Dermis microvascular lymphatic vessel endothelial cell (primary cell): ENCODE measurements at regions not wholly inside any gene's neighbourhood (a gene's known extent, or its start where the extent isn't known, plus 50 kb on each side); places are given as distances from the start of the nearest gene placed in this dataset.
A peak's percentile ranks its signal among the peaks of the same experiment; 100 is the strongest.

Experiments
- DNase-seq, 2 donors: peaks; one replicate each; pipeline versions ENCODE4 v3.0.0 to v3.0.0-alpha.2; 2010; ENCODE audit warnings: low read depth in 2 of 2

- no peak for DNase-seq
Observed at GRCh38 chr4:17115583-17115982, 217.1 kb upstream of the LDB2 start.

- DNase-seq, result peak in 1 of 2 donors; percentile 22
Observed at GRCh38 chr4:17112292-17112659, 213.8 kb upstream of the LDB2 start.

- no peak for DNase-seq
Observed at GRCh38 chr4:17109126-17109525, 210.7 kb upstream of the LDB2 start.

GRCh38 chr4:17103231-17103630 lies 204.8 kb upstream of the LDB2 start:
- no peak for DNase-seq

GRCh38 chr4:17098996-17099395 lies 200.6 kb upstream of the LDB2 start:
- DNase-seq, result no peak

- DNase-seq, result no peak
Observed at GRCh38 chr4:17098401-17098800, 200.0 kb upstream of the LDB2 start.

GRCh38 chr4:17097362-17097761 lies 198.9 kb upstream of the LDB2 start:
- DNase-seq, result no peak

GRCh38 chr4:17096692-17097091 lies 198.2 kb upstream of the LDB2 start:
- no peak for DNase-seq

- DNase-seq, result no peak
Observed at GRCh38 chr4:17095771-17096170, 197.3 kb upstream of the LDB2 start.

GRCh38 chr4:17094876-17095210 lies 196.4 kb upstream of the LDB2 start:
- DNase-seq, result no peak

- no peak for DNase-seq
Observed at GRCh38 chr4:17094159-17094875, 195.9 kb upstream of the LDB2 start.

GRCh38 chr4:17093481-17093880 lies 195.0 kb upstream of the LDB2 start:
- DNase-seq, result no peak

GRCh38 chr4:17092736-17093437 lies 194.4 kb upstream of the LDB2 start:
- DNase-seq, result no peak

GRCh38 chr4:17091104-17091503 lies 192.7 kb upstream of the LDB2 start:
- DNase-seq, result no peak

GRCh38 chr4:17090063-17090462 lies 191.6 kb upstream of the LDB2 start:
- no peak for DNase-seq

- no peak for DNase-seq
Observed at GRCh38 chr4:17085416-17085815, 187.0 kb upstream of the LDB2 start.

GRCh38 chr4:17082186-17082585 lies 183.7 kb upstream of the LDB2 start:
- DNase-seq, result no peak

GRCh38 chr4:17081179-17081578 lies 182.7 kb upstream of the LDB2 start:
- no peak for DNase-seq

- DNase-seq, result no peak
Observed at GRCh38 chr4:17077105-17077504, 178.7 kb upstream of the LDB2 start.

- no peak for DNase-seq
Observed at GRCh38 chr4:17072483-17072882, 174.0 kb upstream of the LDB2 start.

GRCh38 chr4:17068891-17069290 lies 170.4 kb upstream of the LDB2 start:
- DNase-seq, result no peak

GRCh38 chr4:17068392-17068791 lies 169.9 kb upstream of the LDB2 start:
- no peak for DNase-seq

GRCh38 chr4:17066972-17067371 lies 168.5 kb upstream of the LDB2 start:
- DNase-seq, result peak in 1 of 2 donors; percentile 34

GRCh38 chr4:17066236-17066635 lies 167.8 kb upstream of the LDB2 start:
- no peak for DNase-seq
